Stimulated activated CD8-positive, alpha-beta memory T cell treated with anti-CD3 and anti-CD28 coated beads, Interleukin-2, amount 100 ng/mL, for 1 hour (primary cell): ENCODE measurements at regions not wholly inside any gene's neighbourhood (a gene's known extent, or its start where the extent isn't known, plus 50 kb on each side); places are given as distances from the start of the nearest gene placed in this dataset.

Experiments
- DNase-seq, 2 donors: peaks; one replicate each; pipeline ENCODE4 v3.0.0-alpha.2; 2020; ENCODE audit warnings: low read depth in 2 of 2

DNA sequence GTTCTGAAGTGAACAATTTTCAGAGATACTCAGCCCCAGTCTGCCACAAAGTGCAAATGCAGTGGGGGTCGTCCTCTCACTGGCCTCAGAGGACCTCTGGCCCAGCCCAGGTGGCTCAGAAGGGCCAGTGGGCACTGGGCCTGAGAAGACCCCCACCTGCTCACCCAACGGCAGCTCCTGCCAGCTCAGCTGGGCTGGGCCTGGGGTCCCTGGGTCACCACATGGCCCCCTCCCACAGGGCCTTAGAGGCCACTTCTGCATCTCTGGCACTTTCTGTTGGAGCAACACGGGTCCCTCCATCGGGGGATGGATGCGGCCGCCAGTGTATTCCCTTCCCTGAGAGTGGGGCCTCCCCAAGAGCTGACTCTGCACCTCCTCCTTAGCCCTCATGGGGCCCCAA lies 262.7 kb upstream of the KCNH8 start:
- no peak for DNase-seq

- no peak for DNase-seq
Observed at GRCh38 chr3:18883571-18883970, 264.7 kb upstream of the KCNH8 start.

GRCh38 chr3:18880691-18881090 lies 267.6 kb upstream of the KCNH8 start:
- no peak for DNase-seq

GRCh38 chr3:18872466-18872865 lies 275.8 kb upstream of the KCNH8 start:
- no peak for DNase-seq

GRCh38 chr3:18870642-18871041 lies 277.7 kb upstream of the KCNH8 start:
- no peak for DNase-seq

- DNase-seq = no peak
Observed at GRCh38 chr3:18870074-18870640, 278.2 kb upstream of the KCNH8 start.

DNA sequence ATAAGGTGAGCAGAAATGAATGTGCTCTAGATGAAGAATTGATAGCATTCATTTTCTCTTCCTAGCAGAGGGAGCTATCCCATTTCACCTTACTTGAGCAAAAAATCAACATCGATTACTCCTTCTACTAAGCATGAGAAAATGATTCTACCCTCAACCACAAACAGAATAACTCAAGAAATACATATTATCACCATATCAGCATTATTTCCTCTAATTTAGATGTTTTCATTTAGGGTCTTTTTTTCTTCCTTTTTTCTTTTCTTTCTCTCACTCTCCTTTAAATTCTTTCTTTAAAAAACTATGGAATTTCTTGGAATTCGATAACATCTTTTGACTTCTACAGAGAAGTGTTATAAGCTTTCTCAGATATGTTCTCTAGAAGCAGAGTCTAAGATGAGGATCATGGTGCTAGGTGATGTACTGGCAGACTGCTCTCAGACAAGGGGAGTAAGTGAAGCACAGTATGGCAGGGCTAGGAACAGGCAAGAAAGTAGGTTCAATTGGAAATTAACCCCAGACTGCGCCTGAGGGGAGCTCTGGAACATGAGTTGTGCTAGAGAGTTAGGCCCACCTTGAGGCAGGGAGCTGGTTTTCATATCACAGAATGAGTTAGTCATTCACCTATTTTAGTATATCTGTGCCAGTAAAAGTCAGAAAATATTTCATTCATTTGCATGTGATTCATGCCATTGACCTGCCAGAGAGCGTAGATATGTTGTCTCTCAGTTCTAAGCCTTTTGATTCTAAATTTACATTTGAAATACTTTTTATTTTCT lies 279.2 kb upstream of the KCNH8 start:
- no peak for DNase-seq

DNA sequence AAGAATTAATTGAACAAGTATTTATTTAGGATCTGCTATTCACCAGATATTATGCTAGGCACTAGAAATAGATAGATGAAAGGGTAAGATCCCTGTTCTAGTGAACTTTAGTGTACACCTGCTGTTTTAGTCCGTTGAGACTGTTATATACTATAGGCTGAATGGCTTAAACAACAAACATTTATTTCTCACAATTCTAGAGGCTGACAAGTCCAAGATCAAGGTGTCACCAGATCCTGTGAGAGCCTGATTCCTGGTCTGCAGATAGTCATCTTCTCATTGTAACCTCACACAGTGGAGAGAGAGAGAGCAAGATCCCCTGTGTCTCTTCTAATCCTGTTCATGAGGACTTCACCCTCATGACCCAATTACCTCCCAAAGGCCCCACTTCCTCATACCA lies 281.4 kb upstream of the KCNH8 start:
- DNase-seq = no peak

- DNase-seq = no peak
Observed at GRCh38 chr3:18864933-18865731, 283.2 kb upstream of the KCNH8 start.

GRCh38 chr3:18862077-18862476 lies 286.2 kb upstream of the KCNH8 start:
- no peak for DNase-seq

DNA sequence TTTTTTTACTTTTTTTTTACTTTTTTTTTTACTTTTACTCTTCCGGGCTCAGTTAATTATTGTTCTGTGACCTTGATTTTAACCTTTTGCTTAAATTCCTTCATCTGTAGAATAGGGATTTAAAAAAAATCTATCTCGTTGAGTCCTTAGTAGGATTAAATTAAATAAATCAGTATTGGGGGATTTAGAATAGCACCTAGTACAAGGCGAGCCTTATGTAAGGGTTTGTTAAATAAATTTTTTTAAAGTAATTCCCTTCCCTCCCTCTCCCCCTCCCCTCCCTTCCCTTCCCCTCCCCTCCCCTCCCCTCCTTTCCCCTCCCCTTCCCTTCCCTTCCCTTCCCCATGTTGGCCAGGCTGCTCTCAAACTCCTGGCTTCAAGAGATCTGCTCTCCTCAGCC lies 287.2 kb upstream of the KCNH8 start:
- DNase-seq = no peak

DNA sequence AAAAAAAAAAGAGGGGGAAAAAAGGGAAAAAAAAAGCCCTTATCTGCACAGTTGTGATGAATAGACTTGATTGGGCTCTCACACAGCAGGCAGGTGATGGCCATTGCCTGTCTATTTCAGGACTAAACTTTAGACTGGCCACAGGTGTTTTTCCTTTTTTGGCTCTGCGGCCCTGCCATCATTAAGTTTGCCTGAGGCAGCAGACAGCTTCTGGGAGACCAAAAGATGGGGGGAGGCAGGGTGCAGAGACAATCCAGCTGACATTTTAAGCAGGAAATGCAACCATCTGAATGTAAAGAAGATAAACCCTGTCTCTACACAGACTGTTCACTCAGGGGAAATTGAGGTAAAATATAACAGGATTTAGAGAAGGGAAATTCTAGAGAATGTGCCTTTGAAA lies 295.0 kb upstream of the KCNH8 start:
- DNase-seq = no peak

DNA sequence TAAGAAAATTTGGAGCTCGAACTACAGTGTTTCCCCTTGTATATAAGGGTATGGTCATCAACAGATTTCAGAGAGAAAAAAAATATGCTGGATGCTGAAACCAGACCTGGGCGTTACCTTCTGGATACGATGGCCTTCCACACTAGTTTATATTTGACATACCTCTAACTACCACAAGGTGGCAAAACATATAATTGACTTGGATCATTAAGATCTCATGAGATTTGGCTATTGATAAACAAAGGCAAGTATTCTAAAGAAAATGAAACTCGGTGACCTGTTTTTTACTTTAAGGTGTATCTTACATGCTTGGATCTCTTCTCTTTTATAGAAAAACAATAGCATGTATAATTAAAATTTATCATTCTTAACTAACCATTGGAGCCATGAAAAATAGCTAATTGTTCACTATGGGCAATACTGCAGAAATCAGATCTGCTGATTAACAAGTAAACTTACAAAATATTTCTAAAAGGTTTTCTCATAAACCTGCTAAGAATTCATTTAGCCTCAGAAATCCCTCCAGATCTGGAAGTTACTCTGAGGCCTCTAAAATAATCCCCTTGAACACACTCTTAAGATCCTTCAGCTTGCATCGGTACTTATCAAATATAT lies 300.6 kb upstream of the KCNH8 start:
- no peak for DNase-seq

DNA sequence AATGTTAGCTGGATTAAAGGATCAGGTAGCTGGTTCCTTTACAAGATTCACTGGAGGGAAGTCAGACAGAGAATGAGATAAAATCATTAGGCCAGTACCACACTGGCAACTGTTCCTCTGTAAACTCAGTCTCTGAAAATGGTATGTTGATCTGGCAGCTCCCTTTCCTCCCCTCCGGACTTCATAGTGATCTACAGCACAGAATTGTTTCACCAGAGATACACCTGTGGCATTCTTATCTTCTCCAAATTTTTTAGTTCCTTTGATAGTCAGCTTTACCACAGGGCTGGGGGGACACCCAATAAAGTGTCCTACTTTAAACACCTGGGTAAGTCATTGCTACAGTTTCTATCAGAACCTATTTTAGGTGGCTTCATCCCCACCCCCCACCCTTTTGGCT lies 304.3 kb upstream of the KCNH8 start:
- DNase-seq = no peak

DNA sequence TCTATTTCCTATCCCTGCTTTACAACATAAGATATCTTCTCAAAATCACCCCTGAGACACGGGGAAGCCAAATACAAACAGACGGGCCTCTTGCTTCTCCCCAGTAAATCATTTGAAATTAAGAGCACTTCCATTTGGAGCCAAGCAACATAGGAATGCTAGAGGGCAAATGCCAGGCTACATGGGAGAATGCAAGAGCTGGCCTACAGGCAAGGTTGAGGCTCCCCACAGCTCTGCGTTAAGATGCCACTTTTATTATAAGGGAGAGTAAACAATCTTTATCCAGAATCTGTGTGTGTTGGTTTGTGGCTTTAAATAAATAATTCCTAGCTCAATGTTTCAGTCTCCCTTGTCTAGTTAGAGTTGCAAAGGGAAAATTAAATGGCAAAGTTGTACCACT lies 305.1 kb upstream of the KCNH8 start:
- DNase-seq = no peak

DNA sequence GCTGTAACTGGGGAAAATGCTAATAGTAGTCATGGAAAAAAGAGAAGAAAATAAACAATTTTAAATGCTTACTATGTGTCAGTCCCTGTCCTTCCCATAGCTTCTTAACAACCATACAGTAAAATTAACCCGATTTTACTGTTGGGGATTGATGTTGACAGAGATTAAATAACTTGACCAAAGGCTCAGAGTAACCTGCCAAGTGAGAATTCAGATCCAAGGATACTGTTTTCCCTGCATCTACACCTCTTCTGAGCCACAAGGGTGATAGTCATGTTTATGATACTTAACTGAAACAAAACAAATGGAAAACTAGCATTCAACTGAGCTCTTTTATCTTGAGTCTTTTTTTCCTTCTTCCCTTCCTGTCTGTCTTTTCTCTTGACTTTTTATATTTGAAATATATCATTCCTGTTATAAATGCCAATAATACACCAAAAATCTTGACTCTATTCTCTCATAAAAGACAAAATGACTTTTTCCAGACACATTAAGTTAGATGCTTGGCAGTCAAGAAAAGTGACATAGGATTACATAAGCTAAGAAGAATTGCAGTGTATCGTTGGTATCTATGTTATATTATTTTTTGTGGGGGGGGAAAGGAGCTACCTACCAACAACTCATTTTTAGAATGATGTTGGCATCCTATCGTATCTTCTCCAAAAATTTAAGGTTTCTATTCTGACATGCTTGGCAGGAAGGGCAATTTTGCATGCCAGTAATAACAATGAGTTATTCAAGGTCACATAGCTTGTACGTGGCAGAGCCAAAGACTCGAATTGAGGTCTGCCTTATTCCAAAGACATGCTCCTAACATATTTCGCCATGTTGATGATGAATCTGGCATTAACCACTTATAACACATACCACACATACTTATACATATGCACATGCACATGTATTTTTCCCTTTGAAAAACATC lies 306.6 kb upstream of the KCNH8 start:
- DNase-seq = no peak

- no peak for DNase-seq
Observed at GRCh38 chr3:18840535-18841137, 307.7 kb upstream of the KCNH8 start.

- DNase-seq = no peak
Observed at GRCh38 chr3:18838758-18839157, 309.6 kb upstream of the KCNH8 start.

GRCh38 chr3:18837137-18837755 lies 311.1 kb upstream of the KCNH8 start:
- DNase-seq = no peak

- DNase-seq = no peak
Observed at GRCh38 chr3:18835021-18835420, 313.3 kb upstream of the KCNH8 start.

GRCh38 chr3:18830087-18830486 lies 318.2 kb upstream of the KCNH8 start:
- no peak for DNase-seq
